A673 (cell line): ENCODE measurements at regions not wholly inside any gene's neighbourhood (a gene's known extent, or its start where the extent isn't known, plus 50 kb on each side); places are given as distances from the start of the nearest gene placed in this dataset.

Experiments used
- CTCF ChIP-seq: fragments of 300-800, 200-600 bp; sonication (generic); conservative IDR thresholded peaks from 2 replicates; pipeline ENCODE4 v1.5.1; 2017; ENCODE audit warnings: low read depth, mild to moderate bottlenecking, antibody characterized with exemption, low read length, moderate library complexity, mixed read lengths
- EZH2 ChIP-seq: fragments of 200-600 bp; sonication (generic); IDR thresholded peaks from 2 replicates; pipeline ENCODE4 v1.6.1; 2017; ENCODE audit warnings: borderline replicate concordance, low read depth, mild to moderate bottlenecking, mixed read lengths, antibody characterized with exemption, low read length; ENCODE audit not compliant: poor library complexity, severe bottlenecking

- no peak for TF ChIP-seq CTCF
- no peak for TF ChIP-seq EZH2
Observed at GRCh38 chr17:27404676-27405075, 51.6 kb upstream of the KSR1 start.
